GM19452 (cell line): ENCODE measurements at regions not wholly inside any gene's neighbourhood (a gene's known extent, or its start where the extent isn't known, plus 50 kb on each side); places are given as distances from the start of the nearest gene placed in this dataset.
"Not testable (repeated sequence)": the region's sequence is repeated elsewhere in the genome, so short reads cannot be mapped to it uniquely, and the experiment has no call there.

Experiments
- ATAC-seq: cut with Tn5 transposase; IDR thresholded peaks from one replicate; pipeline ENCODE4 v1.9.1; 2021; ENCODE audit not compliant: unreplicated experiment

GRCh38 chr6:80789912-80790570 is 683.6 kb downstream of the BCKDHB start:
- ATAC-seq, result no peak

DNA sequence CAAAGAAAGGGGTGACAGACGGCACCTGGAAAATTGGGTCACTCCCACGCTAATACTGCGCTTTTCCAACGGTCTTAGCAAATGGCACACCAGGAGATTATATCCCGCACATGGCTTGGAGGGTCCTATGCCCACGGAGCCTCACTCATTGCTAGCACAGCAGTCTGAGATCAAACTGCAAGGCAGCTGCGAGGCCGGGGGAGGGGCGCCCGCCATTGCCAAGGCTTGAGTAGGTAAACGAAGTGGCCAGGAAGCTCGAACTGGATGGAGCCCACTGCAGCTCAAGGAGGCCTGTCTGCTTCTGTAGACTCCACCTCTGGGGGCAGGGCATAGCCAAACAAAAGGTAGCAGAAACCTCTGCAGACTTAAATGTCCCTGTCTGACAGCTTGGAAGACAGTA is 676.8 kb downstream of the BCKDHB start:
- not testable (repeated sequence) for ATAC-seq

- no peak for ATAC-seq
These were observed 665.5 kb downstream of the BCKDHB start for GRCh38 chr6:80771941-80772340.

GRCh38 chr6:80769106-80769505 is 662.6 kb downstream of the BCKDHB start:
- ATAC-seq, result no peak

- ATAC-seq, result no peak
These were observed 661.3 kb downstream of the BCKDHB start for GRCh38 chr6:80767808-80768207.

DNA sequence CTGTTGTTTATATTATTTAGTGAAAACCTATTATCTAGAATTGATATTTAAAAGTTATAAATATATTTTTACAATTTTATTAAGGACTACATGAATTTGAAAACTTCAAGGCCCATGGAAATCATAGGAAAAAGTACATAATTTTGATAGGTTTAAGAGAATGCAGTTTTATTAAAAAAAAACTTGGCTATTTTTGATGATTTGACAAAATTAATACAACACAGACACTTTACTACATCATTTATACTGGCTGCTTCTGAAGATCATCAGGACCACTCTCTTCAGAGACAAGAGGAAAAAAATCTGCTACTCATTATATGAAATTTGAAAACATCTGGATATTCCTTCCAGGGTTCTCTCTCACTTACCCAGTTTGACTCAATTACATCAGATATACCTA is 637.7 kb downstream of the BCKDHB start:
- ATAC-seq, result no peak

- ATAC-seq, result peak; percentile 51
These were observed 636.0 kb downstream of the BCKDHB start for GRCh38 chr6:80742481-80742880.

GRCh38 chr6:80733641-80734040 is 627.2 kb downstream of the BCKDHB start:
- ATAC-seq, result no peak

DNA sequence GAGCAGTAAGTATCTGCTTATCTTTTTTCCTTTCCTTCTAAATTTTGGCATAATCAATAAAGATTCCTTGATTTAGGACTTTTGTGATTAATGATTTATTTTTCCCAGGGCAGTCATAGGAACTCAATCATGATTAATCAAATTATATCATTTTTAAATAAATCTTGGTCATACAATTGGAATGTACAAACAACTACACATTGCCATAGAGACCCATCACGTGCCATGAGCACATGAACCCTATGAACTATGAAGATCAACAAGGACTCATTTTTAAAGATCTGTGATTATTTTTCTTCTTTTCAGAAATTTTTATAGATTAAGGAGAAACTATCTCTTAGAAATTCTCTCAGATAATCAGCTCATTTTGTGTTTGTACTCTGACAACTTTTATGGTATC is 622.4 kb downstream of the BCKDHB start:
- ATAC-seq, result no peak

DNA sequence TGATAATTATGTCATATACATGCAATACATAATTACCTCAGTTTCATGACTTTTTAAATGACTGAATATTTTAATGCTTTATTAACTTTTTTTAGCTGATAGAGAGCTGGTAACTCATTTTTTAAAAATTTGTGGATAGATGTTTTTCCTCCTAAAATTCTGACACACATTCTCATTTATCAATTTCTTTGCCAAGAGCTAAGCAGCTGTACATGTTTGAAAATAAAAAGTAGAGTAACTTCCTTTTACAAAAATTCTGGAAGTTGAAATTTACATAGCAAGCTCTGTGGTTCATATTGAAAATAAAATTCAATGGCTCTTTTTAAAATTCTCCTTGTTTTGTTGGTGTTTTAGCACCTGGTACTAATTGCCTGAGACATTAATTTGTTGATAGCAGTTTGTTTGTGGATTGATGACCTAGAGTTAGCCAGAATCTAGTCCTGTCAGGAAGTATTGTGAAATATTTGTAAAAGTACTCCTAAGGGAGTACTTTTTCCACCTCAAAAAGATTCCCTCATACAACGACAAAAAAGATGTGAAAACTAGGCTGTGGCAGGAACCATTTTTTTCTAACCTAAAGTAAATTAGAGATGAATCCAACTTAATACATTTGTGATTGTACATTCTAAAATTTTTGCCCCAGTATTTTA is 621.8 kb downstream of the BCKDHB start:
- no peak for ATAC-seq

DNA sequence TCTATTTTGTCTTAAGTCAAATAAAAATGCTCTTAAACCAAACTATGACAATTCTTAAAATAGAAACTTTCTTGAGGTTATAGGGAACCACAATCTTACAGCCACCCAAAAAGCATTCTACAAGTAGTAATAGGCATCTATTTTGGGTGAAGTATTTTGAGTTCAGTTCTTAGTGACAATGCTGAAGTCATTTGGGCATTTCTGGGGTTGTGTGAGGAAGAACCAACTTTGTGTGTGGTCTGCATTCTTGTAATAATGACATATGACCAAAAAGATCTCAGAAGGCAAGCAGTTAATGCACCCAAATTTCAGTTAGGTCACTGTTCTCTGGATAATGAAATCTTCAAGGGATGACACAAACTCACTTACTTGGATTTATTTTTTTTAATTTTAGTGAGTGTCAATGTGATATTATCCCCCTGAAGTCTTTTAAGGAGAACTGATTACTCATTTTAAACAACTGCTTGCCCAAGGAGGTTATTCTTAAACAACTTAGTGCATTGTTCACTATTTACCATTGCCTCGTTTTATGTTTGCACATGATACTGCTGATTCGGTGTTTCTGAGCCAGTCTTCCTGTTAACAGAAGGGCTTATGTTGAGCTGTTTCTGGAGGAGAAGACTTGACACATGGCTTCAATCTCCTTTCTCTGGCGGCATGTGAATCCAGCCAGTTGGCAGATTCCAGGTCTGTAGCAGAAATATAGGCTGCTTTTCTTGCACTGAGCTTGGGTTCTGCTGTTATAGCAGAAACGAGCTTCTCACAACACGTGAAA is 618.9 kb downstream of the BCKDHB start:
- no peak for ATAC-seq

- ATAC-seq, result no peak
These were observed 614.4 kb downstream of the BCKDHB start for GRCh38 chr6:80720824-80721223.

- ATAC-seq, result no peak
These were observed 608.0 kb downstream of the BCKDHB start for GRCh38 chr6:80714513-80714912.

GRCh38 chr6:80698459-80698858 is 592.0 kb downstream of the BCKDHB start:
- no peak for ATAC-seq

- no peak for ATAC-seq
These were observed 589.8 kb downstream of the BCKDHB start for GRCh38 chr6:80696268-80696667.

GRCh38 chr6:80690551-80691131 is 584.2 kb downstream of the BCKDHB start:
- ATAC-seq, result no peak

DNA sequence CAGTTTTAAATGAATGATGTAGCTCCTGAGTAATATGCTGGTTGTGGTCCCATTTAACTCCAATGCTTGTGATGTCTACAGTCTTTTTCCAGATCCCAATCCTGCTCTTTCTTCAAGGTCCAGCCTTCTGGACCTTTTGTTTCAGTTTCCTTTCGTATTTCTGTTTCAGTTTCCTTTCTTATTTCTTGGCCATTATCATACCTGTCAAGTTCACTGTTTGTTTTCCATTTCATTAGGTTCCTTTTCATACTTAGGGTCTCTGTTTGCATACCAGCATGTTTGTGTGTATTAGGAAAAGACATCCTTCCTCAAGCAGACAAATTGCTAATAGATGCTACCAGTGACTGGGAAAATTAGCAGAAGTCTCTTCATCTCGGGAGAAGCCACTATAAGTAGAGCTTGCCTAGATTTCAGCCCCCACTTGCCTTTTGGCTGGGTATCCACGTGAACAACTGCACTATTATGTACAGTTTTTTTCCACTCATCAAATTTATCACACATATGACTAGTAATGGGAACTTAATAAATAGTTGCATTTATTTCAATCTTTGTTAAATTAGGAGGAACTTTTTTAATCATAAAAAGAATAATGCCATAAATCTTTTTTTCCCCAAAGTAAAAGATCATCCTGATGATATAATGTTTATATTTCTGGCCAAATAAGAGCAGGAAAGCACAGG is 583.4 kb downstream of the BCKDHB start:
- no peak for ATAC-seq

- no peak for ATAC-seq
These were observed 573.5 kb downstream of the BCKDHB start for GRCh38 chr6:80679992-80680391.

DNA sequence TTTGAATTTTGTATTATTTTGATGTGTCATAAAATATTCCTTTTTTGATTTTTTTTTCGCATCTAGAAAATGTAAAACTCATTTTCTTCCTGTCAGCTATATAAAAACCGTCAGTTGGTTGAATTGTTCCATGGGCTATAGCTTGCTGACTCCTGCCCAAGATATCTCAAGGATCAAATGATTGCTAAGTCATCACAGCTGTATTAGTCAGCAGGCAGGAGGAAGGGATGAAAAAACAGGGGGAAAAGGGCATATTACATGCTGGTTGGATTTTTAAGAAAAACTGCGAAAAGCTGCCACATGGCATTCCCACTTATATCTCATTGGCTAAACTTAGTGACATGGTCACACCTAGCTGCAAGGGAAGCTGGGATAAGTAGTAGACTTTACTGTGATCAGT is 569.9 kb downstream of the BCKDHB start:
- no peak for ATAC-seq

GRCh38 chr6:80674669-80675068 is 568.2 kb downstream of the BCKDHB start:
- ATAC-seq, result no peak

GRCh38 chr6:80673367-80673766 is 566.9 kb downstream of the BCKDHB start:
- ATAC-seq, result no peak
